ENCODE measurements at regions not wholly inside any gene's neighbourhood (a gene's known extent, or its start where the extent isn't known, plus 50 kb on each side); places are given as distances from the start of the nearest gene placed in this dataset.

DNA sequence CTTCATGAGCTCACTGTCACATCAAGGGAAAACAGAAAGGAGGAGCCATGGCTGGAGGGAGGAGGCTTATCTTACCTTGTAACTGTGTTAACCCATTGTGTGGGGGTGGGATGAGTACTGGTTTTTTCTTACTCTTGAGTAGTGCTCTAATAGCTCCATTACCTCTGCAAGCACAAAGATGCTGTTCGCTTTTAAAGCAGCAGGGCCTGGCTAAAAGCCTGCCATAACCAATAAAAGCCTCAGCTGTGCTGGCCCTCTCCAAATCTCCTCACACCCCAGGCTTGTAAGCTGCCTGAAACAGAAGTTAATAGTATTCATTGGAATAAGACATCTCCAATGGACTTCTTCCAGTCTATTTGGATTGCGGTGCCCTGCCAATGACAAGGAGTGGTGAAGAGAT is 544.1 kb downstream of the TUSC7 start:
- TF ChIP-seq POLR2AphosphoS5 (IDR thresholded peaks at IDR 0.05) (no peak), CTCF (IDR thresholded peaks at IDR 0.05) (no peak), POLR2A (IDR thresholded peaks at IDR 0.05) (no peak)

Data from prostate gland (tissue), 2 donors.